ENCODE measurements at regions not wholly inside any gene's neighbourhood (a gene's known extent, or its start where the extent isn't known, plus 50 kb on each side); places are given as distances from the start of the nearest gene placed in this dataset.
A peak's percentile ranks its signal among the peaks of the same experiment; 100 is the strongest.

DNA sequence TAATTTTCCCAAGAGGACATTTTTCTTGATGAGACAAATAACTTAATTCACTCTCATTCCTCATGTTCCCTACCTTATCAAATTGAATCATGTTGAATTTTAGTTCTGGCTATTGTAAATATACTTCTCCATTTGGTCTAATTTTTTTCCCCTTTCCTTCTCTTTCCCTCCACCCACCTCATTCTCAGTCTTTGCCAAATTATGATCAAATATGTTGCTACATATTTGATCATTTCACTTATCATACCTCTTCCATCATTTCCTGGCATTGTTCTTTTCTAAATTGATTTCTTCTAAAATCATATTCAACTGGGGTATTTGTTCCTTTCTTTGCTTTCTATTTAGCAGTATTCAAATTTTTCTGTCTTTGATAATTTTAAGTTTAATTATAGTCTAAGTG is 52.3 kb downstream of the HDGFL1 start:
- H3K27ac Mint-ChIP-seq = no peak overlapping the region
- H3K9me3 Mint-ChIP-seq = peaks cover 0 to 24% (median 6%) of the 10 kb centered on the region in 5 donors
- DNase-seq = no peak
- no peaks in the 10 kb centered on the region for H3K9me3 ChIP-seq (ENCODE audit: low read length)
- H3K36me3 ChIP-seq (ENCODE audit: insufficient read depth, low read length) = no peaks in the 10 kb centered on the region
- no peaks in the 10 kb centered on the region for H3K27me3 Mint-ChIP-seq
- POLR2A ChIA-PET = no interaction called here
- H3K36me3 Mint-ChIP-seq = no peaks in the 10 kb centered on the region
- H3K4me1 Mint-ChIP-seq = no peaks in the 10 kb centered on the region
- no peaks in the 10 kb centered on the region for H3K27me3 ChIP-seq (ENCODE audit: insufficient read depth, low read length, poor library complexity, severe bottlenecking)
- CTCF ChIA-PET = no interaction called here
- no peak overlapping the region for H3K4me3 ChIP-seq (ENCODE audit: low read length)
- no peaks in the 10 kb centered on the region for H3K4me1 ChIP-seq (ENCODE audit: insufficient read depth, low read length)
- no peak overlapping the region for H3K4me3 Mint-ChIP-seq
- no peak overlapping the region for H3K27ac ChIP-seq (ENCODE audit: low read depth, low read length)

DNA sequence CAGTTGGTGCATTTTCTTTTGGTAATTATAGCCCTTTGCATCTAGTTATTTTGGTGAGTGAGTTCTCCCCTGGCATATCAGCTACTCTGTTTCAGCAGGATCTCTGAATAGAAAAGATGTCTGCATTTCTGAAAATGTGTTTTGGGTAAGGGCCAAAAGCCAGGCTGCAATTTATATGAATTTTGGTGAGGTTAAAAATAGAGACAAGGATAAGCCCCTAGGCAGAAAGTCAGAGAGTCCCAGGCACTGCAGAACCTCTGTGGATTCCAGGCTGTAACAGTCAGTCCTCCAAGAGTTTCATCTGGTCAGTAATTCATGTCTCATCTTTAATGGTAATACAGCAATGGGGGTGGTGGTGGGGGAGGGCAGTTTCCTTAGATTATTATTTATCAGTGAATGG is 53.0 kb downstream of the HDGFL1 start:
- Histone ChIP-seq H3K36me3 (ENCODE audit: insufficient read depth, low read length) (no peaks in the 10 kb centered on the region), H3K4me1 (ENCODE audit: insufficient read depth, low read length) (no peaks in the 10 kb centered on the region), H3K27me3 (ENCODE audit: insufficient read depth, low read length, poor library complexity, severe bottlenecking) (no peaks in the 10 kb centered on the region), H3K9me3 (ENCODE audit: low read length) (no peaks in the 10 kb centered on the region), H3K4me3 (ENCODE audit: low read length) (no peak overlapping the region), H3K27ac (ENCODE audit: low read depth, low read length) (no peak overlapping the region)
- CTCF ChIA-PET = no interaction called here
- Mint-ChIP-seq H3K4me1 (no peaks in the 10 kb centered on the region), H3K9me3 (peaks cover 0 to 28% (median 6%) of the 10 kb centered on the region in 5 donors), H3K36me3 (no peaks in the 10 kb centered on the region), H3K27me3 (no peaks in the 10 kb centered on the region), H3K4me3 (no peak overlapping the region), H3K27ac (no peak overlapping the region)
- no peak for DNase-seq
- POLR2A ChIA-PET = no interaction called here

DNA sequence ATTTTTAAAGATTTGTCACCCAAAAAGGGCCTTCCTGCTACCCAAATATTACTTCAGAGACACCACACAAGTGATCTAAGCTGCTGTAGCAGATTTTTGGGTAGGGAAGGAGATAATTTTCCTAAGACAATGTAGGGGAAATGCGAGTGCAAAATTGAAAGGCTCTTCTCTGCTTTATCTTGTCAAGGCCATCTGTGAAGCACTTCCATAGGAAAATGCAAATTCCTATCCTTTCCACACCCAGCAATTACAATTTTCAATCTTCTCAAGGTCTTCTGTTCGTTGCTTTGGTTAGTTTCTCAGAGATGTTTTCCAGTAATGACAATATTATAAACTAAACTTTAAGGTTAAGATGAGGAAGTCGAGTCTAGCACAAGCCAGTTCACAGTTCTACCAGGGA is 53.4 kb downstream of the HDGFL1 start:
- Mint-ChIP-seq H3K27ac (no peak overlapping the region), H3K9me3 (peaks cover 3 to 28% (median 6%) of the 10 kb centered on the region in 5 donors), H3K4me1 (no peaks in the 10 kb centered on the region), H3K36me3 (no peaks in the 10 kb centered on the region), H3K4me3 (no peak overlapping the region), H3K27me3 (no peaks in the 10 kb centered on the region)
- no peaks in the 10 kb centered on the region for H3K4me1 ChIP-seq (ENCODE audit: insufficient read depth, low read length)
- H3K27me3 ChIP-seq (ENCODE audit: insufficient read depth, low read length, poor library complexity, severe bottlenecking) = no peaks in the 10 kb centered on the region
- H3K4me3 ChIP-seq (ENCODE audit: low read length) = no peak overlapping the region
- CTCF ChIA-PET = no interaction called here
- no peaks in the 10 kb centered on the region for H3K36me3 ChIP-seq (ENCODE audit: insufficient read depth, low read length)
- POLR2A ChIA-PET = no interaction called here
- DNase-seq = no peak
- H3K27ac ChIP-seq (ENCODE audit: low read depth, low read length) = no peak overlapping the region
- H3K9me3 ChIP-seq (ENCODE audit: low read length) = no peaks in the 10 kb centered on the region

DNA sequence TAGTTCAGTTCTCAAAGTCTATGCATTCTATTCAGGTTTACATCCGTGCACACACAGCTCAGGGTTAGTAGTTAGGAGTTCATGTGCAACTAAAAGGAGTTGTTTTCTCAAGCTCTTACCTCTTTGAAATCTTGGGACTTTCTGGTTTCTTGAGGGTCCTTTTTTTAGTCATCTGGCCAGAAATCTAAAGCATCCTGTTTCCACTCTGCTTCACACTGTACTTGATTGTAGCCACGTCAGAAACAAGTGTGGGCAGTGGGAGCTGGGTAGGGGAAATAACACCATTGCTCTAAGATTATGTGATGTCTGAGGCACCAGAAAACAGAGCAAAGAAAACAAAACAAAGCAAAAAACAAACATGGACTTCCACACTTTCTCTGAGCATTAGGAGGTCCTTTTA is 58.3 kb downstream of the HDGFL1 start:
- H3K4me1 Mint-ChIP-seq = no peaks in the 10 kb centered on the region
- DNase-seq = no peak
- CTCF ChIA-PET = no interaction called here
- no peak overlapping the region for H3K4me3 Mint-ChIP-seq
- peaks cover 7 to 31% (median 14%) of the 10 kb centered on the region in 5 donors for H3K9me3 Mint-ChIP-seq
- H3K4me1 ChIP-seq (ENCODE audit: insufficient read depth, low read length) = no peaks in the 10 kb centered on the region
- no peak overlapping the region for H3K27ac Mint-ChIP-seq
- H3K27ac ChIP-seq (ENCODE audit: low read depth, low read length) = no peak overlapping the region
- no peak overlapping the region for H3K4me3 ChIP-seq (ENCODE audit: low read length)
- no peaks in the 10 kb centered on the region for H3K36me3 Mint-ChIP-seq
- H3K27me3 Mint-ChIP-seq = no peaks in the 10 kb centered on the region
- no peaks in the 10 kb centered on the region for H3K36me3 ChIP-seq (ENCODE audit: insufficient read depth, low read length)
- H3K9me3 ChIP-seq (ENCODE audit: low read length) = no peaks in the 10 kb centered on the region
- H3K27me3 ChIP-seq (ENCODE audit: insufficient read depth, low read length, poor library complexity, severe bottlenecking) = no peaks in the 10 kb centered on the region
- POLR2A ChIA-PET = no interaction called here

DNA sequence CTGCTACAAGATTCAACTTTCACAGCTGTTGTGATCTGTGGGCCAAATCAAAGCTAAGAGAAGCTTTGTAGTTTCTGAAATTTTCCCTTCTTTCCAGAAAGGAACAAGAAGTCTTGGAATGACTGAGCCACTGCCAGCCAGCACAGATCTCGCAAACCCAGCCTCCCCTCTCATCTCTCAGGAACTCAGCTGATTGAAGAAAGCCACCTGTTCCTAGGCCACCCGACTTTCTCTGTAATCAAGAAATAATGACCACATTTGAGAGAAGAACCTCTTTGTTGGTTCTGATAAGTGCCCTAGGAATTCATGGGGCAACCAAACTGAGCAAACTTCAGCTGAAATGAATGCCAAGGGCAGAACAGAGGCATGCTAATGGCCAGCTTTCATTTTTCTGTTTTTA is 61.7 kb downstream of the HDGFL1 start:
- no peaks in the 10 kb centered on the region for H3K4me1 ChIP-seq (ENCODE audit: insufficient read depth, low read length)
- Mint-ChIP-seq H3K27ac (peak overlapping the region in 1 of 8 donors; percentile 26), H3K36me3 (no peaks in the 10 kb centered on the region), H3K27me3 (no peaks in the 10 kb centered on the region), H3K4me1 (no peaks in the 10 kb centered on the region), H3K4me3 (no peak overlapping the region), H3K9me3 (peaks cover 5 to 34% (median 14%) of the 10 kb centered on the region in 5 donors)
- no peak overlapping the region for H3K27ac ChIP-seq (ENCODE audit: low read depth, low read length)
- no peak for DNase-seq
- H3K4me3 ChIP-seq (ENCODE audit: low read length) = no peak overlapping the region
- no peaks in the 10 kb centered on the region for H3K9me3 ChIP-seq (ENCODE audit: low read length)
- CTCF ChIA-PET = no interaction called here
- H3K36me3 ChIP-seq (ENCODE audit: insufficient read depth, low read length) = no peaks in the 10 kb centered on the region
- POLR2A ChIA-PET = no interaction called here
- no peaks in the 10 kb centered on the region for H3K27me3 ChIP-seq (ENCODE audit: insufficient read depth, low read length, poor library complexity, severe bottlenecking)

DNA sequence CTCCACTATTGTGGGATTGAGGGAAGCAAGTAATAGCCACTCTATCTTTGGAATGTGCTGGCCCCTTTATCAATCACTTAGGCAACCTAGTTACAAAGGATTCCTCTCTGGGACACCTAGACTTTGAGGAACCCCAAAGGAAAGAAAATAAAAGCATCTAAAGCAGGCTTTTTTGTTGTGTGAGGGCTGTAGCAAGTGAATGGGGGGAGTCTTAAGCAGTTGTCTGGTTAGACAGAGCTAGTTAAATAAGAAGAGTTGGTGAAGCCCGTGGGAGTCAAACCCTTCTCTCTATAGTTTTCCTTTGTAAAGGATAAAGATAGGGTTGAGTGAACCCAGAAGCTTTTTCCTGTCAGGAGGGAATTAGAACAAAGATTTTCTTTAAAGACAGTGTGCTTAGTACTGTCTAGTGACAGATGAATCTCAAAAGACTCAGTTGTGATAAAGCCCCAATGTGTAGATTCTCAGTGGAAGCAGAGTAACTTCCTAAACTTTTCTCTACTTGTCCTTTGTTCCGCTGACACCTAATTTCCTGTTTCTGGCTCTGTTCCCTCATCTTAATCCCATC is 63.3 kb downstream of the HDGFL1 start:
- no peak for DNase-seq
- Histone ChIP-seq H3K9me3 (ENCODE audit: low read length) (no peaks in the 10 kb centered on the region), H3K27me3 (ENCODE audit: insufficient read depth, low read length, poor library complexity, severe bottlenecking) (no peaks in the 10 kb centered on the region), H3K27ac (ENCODE audit: low read depth, low read length) (no peak overlapping the region), H3K36me3 (ENCODE audit: insufficient read depth, low read length) (no peaks in the 10 kb centered on the region), H3K4me3 (ENCODE audit: low read length) (no peak overlapping the region), H3K4me1 (ENCODE audit: insufficient read depth, low read length) (no peaks in the 10 kb centered on the region)
- ChIA-PET POLR2A (no interaction called here), CTCF (no interaction called here)
- H3K4me3 Mint-ChIP-seq = no peak overlapping the region
- no peaks in the 10 kb centered on the region for H3K36me3 Mint-ChIP-seq
- no peaks in the 10 kb centered on the region for H3K27me3 Mint-ChIP-seq
- H3K4me1 Mint-ChIP-seq = no peaks in the 10 kb centered on the region
- peaks cover 5 to 23% (median 9%) of the 10 kb centered on the region in 5 donors for H3K9me3 Mint-ChIP-seq
- H3K27ac Mint-ChIP-seq = no peak overlapping the region

DNA sequence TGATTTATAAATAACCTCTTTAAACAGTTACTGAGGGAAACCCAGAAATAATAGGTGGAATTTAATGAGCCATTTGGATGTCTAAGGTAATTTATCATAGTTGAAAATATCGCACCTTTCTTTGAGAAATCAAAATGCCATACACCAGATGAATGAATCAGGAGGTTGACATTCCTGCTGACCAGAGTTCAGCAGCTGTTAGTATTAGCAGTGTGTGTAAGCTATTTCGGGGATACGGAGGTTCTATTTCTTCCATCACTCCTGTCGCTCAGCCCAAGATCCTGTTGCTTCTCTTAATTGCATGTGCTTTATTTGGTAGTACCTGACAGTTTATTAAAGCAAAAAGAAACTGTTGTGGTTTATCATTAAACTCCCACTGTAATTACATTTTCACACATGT is 67.1 kb downstream of the HDGFL1 start:
- CTCF ChIA-PET = no interaction called here
- no peaks in the 10 kb centered on the region for H3K4me1 ChIP-seq (ENCODE audit: insufficient read depth, low read length)
- DNase-seq = no peak
- H3K36me3 ChIP-seq (ENCODE audit: insufficient read depth, low read length) = no peaks in the 10 kb centered on the region
- Mint-ChIP-seq H3K9me3 (peaks cover 2 to 16% (median 2%) of the 10 kb centered on the region in 5 donors), H3K27ac (no peak overlapping the region), H3K27me3 (no peaks in the 10 kb centered on the region), H3K4me1 (no peaks in the 10 kb centered on the region), H3K36me3 (no peaks in the 10 kb centered on the region), H3K4me3 (no peak overlapping the region)
- H3K27ac ChIP-seq (ENCODE audit: low read depth, low read length) = no peak overlapping the region
- POLR2A ChIA-PET = no interaction called here
- no peak overlapping the region for H3K4me3 ChIP-seq (ENCODE audit: low read length)
- H3K9me3 ChIP-seq (ENCODE audit: low read length) = no peaks in the 10 kb centered on the region
- no peaks in the 10 kb centered on the region for H3K27me3 ChIP-seq (ENCODE audit: insufficient read depth, low read length, poor library complexity, severe bottlenecking)

DNA sequence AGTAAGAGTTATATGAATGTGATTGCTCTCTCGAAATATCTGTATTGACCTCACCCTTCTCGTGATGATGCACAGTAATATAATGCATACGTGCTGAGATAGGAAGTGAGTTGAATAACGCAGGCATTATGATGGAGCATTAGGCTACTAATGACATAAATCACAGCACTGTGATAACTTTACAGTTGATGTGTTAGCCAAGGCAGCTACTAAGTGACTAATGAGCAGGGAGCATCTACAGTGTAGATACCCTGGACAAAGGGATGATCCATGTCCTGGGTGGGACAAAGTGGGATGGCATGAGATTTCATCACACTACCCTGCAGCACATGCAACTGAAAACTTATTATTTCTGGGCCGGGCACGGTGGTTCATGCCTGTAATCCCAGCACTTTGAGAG is 68.4 kb downstream of the HDGFL1 start:
- H3K4me3 Mint-ChIP-seq = no peak overlapping the region
- peaks cover 2 to 13% (median 2%) of the 10 kb centered on the region in 5 donors for H3K9me3 Mint-ChIP-seq

DNA sequence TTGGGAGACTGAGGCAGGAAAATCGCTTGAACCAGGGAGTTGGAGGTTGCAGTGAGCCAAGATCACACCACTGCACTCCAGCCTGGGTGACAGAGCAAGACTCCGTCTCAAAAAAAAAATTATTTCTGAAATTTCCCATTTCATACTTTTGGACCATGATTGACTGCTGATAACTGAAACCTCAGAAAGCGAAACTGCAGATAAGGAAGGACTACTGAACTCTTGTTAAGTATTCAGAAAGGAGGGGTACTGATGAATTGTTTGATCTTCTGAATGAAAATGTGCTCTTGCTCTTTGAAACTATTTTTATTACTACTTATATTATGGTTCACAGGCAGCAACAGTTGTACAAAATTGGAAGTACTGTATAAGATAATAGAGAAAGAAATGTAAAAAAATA is 69.0 kb downstream of the HDGFL1 start:
- peaks cover 0 to 13% (median 2%) of the 10 kb centered on the region in 5 donors for H3K9me3 Mint-ChIP-seq
- ChIA-PET CTCF (no interaction called here), POLR2A (no interaction called here)
- H3K27me3 ChIP-seq (ENCODE audit: insufficient read depth, low read length, poor library complexity, severe bottlenecking) = no peaks in the 10 kb centered on the region
- no peak overlapping the region for H3K4me3 Mint-ChIP-seq
- H3K36me3 Mint-ChIP-seq = no peaks in the 10 kb centered on the region
- H3K36me3 ChIP-seq (ENCODE audit: insufficient read depth, low read length) = no peaks in the 10 kb centered on the region
- no peaks in the 10 kb centered on the region for H3K27me3 Mint-ChIP-seq
- H3K27ac ChIP-seq (ENCODE audit: low read depth, low read length) = no peak overlapping the region
- DNase-seq = no peak
- no peak overlapping the region for H3K4me3 ChIP-seq (ENCODE audit: low read length)
- H3K4me1 Mint-ChIP-seq = no peaks in the 10 kb centered on the region
- H3K9me3 ChIP-seq (ENCODE audit: low read length) = no peaks in the 10 kb centered on the region
- H3K27ac Mint-ChIP-seq = no peak overlapping the region
- no peaks in the 10 kb centered on the region for H3K4me1 ChIP-seq (ENCODE audit: insufficient read depth, low read length)

More for the DNA sequence above, 68.4 kb downstream of the HDGFL1 start:
- POLR2A ChIA-PET = no interaction called here
- Histone ChIP-seq H3K4me1 (ENCODE audit: insufficient read depth, low read length) (no peaks in the 10 kb centered on the region), H3K9me3 (ENCODE audit: low read length) (no peaks in the 10 kb centered on the region), H3K4me3 (ENCODE audit: low read length) (no peak overlapping the region), H3K36me3 (ENCODE audit: insufficient read depth, low read length) (no peaks in the 10 kb centered on the region), H3K27me3 (ENCODE audit: insufficient read depth, low read length, poor library complexity, severe bottlenecking) (no peaks in the 10 kb centered on the region), H3K27ac (ENCODE audit: low read depth, low read length) (no peak overlapping the region)
- H3K36me3 Mint-ChIP-seq = no peaks in the 10 kb centered on the region
- DNase-seq = no peak
- H3K27ac Mint-ChIP-seq = no peak overlapping the region
- CTCF ChIA-PET = no interaction called here
- H3K4me1 Mint-ChIP-seq = no peaks in the 10 kb centered on the region
- no peaks in the 10 kb centered on the region for H3K27me3 Mint-ChIP-seq

All from CD8-positive, alpha-beta memory T cell (primary cell).